ENCODE measurements at regions not wholly inside any gene's neighbourhood (a gene's known extent, or its start where the extent isn't known, plus 50 kb on each side); places are given as distances from the start of the nearest gene placed in this dataset.

DNA sequence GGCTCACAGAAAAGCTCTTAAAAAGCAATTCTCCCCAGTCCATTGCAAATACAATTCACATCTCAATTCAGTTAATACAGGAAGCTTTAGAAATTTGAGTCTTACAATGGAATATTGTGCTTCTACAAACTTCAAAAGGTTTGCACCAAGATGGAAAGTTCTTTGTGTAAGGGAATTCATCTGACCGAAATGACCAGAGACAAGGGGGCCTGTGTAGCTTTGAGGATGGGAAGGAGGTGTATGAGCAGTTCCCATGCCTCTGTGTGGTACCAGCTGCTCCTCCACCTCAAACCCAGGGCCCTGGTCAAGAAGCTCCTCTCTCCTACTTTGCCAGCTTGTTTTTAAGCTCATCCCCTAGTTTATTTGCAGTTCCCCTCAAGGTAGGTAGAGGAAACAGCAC, 312.8 kb upstream of the PKDCC start:
- DNase-seq (ENCODE audit: extremely low read depth, low read depth, low spot score) = no peak

DNA sequence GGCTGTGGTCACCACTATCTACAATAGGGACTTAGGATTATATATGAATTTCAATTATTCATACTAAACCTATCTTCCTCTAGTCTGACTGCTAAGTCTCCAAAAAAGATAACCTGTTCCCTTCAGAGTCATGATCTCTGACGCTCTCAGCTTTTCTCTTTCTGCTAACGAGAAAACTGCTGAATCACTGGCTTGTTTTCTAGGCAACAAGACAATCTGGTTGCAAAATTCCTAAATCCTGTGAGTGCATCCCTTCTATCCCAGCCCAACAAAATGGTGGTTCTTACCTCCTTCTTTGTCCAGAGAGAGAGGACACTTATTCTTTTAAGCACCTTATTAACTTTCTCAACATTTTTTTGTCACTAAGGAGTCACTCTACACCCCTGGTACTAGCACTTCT, 312.3 kb upstream of the PKDCC start:
- DNase-seq (ENCODE audit: extremely low read depth, low read depth, low spot score) = no peak

DNA sequence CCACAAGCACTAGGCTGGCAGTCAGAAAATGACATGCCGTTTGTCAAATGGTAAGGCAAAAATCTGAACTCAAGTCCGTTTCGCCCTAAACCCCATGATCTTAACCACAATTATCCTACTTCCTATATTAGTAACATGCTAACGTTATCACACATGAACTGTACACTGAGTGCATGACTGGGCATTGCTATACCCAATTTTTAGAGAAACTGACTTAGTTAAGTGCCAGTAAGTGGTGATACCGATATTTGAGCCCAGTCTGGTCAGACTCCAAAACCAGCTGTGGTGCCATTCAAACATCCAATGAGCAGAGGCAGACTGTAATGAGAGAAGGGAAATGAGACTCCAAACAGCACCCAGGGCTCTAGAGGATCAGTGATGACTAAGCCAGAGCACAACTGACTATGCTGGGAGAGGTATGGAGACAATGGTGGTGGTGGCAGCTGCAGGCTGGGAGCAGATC, 311.7 kb upstream of the PKDCC start:
- DNase-seq (ENCODE audit: extremely low read depth, low read depth, low spot score) = no peak

DNA sequence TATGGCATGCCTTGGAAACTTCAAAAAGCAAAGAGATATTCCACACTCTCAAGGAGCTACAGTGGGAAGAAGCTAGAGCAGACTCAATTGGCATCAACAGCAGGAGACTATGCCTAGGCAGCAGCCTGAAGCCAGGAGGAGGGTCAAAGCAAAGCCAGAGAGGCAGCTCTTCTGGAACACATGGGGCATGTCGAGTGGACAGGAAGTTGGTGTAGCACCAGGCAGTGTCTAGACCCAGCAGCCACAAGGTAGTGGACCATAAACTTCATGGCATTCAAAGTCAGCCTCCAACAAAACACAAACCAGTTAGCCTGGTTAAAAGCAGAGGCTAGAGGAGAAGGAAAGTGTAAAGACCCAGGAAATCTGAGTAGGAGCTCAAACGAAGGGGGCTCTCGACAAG, 311.2 kb upstream of the PKDCC start:
- no peak for DNase-seq (ENCODE audit: extremely low read depth, low read depth, low spot score)

DNA sequence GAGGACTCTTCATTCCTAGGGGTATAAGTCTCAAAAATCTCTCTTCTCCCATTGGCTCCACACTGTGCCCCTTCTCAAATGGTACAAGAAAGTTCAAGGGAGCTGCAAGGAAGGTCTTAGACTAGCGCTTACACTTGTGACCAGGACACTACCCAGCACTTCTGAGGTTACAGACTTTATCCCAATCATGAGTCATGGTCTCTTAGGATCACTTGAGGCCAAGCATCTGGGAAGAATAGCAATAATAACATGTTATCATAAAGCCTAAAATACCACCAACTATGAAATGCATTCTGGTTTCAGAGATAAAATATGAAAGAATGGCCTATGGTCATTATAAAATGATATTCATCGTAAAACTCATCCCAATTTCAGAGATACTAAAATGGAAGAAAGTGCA, 309.9 kb upstream of the PKDCC start:
- DNase-seq (ENCODE audit: extremely low read depth, low read depth, low spot score) = no peak

DNA sequence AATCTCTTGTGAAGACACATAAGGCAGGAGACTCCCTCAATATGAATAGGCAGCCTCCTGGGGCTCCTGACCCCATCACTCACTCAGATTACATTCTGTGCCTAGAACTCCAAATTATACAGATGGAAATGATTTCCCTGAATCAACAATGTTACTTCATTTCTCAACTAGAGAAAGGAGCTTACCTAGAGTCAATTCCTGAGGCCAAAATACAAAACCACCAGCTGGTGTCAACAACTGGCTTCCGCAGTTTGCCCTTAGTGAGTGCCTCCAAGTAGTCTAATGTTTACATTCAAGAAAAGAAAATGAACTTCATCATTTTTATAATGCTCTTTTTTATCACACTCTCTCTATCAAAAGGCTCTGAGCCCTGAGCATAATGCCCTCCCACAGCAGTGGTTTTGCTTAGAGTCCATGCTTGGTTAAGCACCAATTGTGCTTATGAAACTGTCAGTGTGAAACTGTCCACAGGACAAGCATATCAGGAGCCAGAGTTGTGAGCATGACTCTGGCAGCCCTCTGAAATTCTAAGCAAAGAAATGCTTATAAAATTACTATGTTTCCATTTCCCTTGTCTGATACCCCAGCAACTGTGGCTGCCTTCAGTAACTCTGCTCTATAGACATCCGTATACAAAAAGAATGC, 305.7 kb upstream of the PKDCC start:
- no peak for DNase-seq (ENCODE audit: extremely low read depth, low read depth, low spot score)

DNA sequence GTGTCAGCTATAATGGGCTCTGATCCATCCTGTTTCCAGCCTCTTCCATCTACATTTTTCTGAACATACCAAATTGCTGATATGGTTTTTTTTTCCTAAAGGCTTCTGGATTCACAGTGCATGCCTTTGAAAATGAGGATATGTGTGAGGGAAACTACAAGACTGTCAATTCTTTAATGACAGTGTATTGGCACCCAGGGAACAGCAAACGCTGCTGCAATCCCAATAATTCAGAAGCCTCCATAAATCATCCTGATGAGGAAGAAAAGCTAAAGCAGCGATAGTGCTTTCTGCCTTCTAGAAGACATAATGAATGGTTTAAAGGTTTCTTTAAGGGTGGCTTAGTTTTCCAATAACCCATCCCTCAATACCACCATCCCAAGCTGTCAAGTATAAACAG, 304.5 kb upstream of the PKDCC start:
- no peak for DNase-seq (ENCODE audit: extremely low read depth, low read depth, low spot score)

DNA sequence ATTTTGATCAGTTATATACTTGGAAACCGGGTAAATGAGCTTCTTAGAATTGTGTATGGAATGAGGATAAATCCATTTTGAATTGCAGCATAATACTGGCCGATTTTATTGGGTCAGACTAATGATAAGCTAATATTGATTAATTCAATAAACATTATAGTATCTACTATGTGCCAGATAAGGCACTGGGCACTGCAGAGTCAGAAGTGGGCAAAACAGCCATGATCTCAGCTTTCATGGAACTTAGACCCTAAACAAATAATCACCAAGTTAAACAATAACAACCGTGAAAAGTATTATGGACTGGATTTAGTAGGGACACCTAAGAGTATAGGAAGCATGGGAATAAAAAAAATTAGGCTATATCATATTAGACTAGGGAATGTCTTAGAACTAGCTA, 297.0 kb upstream of the PKDCC start:
- DNase-seq (ENCODE audit: extremely low read depth, low read depth, low spot score) = no peak

DNA sequence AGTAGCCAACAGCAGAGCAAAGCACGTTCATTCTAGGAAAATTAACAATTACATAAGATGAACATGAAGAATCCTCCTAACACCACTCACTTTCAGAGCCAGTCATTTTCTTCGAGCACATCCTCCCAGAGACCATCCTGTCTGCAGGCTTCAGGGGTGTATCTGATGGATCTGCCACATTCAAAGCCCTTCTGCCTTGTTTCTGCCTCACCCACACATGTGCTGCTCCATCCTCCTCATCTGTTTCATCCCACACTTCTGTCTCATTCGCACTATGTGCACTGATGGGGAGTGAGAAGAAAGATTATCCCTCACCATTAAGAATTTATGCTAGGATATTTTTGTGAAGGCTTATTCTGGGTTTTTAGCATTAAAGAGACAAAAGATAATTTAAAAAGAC, 287.9 kb upstream of the PKDCC start:
- no peak for DNase-seq (ENCODE audit: extremely low read depth, low read depth, low spot score)

DNA sequence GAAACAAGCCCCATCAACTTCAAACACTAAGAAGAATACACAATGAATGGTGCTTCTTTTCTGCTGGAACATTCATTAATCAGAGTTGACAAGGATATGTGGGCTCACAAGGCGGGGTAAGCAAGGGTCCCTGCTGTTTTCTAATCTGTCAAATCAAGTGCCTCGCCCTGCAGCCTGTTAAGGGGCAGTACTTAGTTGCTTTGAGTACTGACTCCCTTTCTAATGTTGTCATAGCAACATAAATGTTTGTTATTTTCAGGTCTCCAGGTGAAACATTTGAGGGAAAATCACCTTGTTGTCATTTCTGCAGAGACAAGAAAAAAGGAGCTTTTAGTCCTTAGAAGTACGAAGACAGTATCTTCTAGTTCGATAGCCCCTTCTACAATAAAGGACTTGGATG, 284.7 kb upstream of the PKDCC start:
- DNase-seq (ENCODE audit: extremely low read depth, low read depth, low spot score) = no peak

DNA sequence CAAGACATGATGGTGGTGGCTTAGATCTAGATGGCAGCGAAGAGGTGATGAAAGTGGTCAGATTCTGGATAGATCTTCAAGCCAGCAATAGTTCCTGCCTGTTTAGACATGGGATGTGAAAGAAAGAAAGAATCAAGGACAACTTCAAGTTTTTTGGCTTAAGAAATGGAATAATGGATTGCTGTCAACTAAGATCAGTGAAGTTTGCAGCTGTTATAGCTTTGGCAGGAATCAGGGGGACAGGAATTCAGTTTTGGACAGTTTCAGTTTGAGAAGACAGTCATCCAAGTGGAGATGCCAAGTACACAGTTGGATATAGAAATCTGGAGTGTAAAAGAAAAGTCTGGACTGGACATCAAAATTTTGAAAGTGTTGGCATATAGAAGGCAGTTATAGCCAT, 283.7 kb upstream of the PKDCC start:
- DNase-seq (ENCODE audit: extremely low read depth, low read depth, low spot score) = no peak

DNA sequence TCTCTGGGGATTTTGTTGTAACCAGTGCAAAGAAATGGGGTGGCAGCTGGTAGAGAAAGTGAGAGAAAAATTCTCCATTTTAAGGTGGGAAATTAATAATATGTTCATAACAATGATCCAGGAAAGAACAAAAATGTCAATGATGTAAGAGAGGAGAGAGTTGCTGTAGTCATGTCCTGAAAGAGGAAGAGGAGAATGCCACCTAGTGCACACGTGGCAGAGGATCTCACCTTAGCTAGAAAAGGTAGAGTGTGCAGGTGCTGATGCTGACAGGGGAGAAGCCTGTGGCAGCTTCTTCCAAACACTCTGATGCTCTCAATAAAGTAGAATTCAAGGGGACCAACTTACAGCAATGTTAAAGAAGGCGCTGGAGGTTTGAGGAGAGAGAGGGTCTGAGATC, 282.9 kb upstream of the PKDCC start:
- DNase-seq (ENCODE audit: extremely low read depth, low read depth, low spot score) = no peak

DNA sequence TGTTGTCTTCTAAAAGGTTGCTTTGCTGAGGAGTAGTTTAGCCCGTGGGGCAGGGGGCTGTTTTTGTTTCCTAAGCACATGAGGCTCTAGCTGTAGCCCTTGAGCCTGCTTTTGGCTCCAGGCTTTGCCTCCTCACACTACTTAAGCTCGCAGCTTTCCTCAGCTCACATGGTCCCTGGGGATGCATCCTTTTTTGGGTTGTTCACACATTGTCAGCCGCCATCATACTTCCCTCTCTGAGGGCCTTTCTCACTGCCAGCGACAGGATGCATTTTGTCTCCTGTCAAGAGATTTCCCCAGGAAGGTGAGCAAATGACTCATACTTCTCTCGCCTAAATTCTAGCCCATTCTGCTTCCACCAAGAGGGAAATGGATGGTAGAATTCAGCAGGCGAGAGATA, 279.5 kb upstream of the PKDCC start:
- DNase-seq (ENCODE audit: extremely low read depth, low read depth, low spot score) = no peak

DNA sequence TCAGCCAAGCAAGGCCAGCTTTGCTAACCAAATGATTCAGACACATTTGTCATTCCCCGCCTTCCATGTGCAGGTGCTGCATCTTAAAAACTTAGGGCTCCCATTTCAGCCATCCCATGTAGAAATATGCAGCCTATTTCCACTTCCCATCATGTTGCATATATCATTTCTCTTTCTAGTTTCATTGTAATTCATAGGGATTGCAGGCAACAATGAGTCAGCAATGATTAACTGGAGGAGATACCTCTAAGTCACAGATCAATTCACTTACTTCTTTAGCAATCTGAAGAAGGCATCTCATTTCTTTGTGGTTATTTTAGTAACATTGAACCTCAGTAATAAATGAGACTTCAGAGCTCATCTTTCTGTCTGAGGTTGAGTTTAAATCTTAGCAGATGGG, 276.1 kb upstream of the PKDCC start:
- DNase-seq (ENCODE audit: extremely low read depth, low read depth, low spot score) = no peak

DNA sequence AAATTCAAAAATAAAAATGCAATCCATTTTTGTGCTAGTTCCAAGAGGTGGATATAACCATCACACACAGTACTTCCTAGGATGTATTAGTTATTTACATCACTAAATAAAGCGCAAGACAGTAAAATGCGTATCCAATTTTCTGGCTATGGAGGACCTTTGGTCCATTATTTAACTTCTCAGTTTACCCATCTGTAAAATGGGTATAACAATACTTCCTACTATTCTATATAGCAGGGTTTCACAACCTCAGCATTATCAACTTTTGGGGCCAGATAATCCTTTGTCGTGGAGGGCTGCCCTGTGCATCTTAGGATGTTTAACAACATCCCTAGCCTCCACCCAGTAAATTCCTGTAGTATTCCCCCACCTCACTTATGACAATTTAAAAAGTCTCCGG, 275.1 kb upstream of the PKDCC start:
- no peak for DNase-seq (ENCODE audit: extremely low read depth, low read depth, low spot score)

DNA sequence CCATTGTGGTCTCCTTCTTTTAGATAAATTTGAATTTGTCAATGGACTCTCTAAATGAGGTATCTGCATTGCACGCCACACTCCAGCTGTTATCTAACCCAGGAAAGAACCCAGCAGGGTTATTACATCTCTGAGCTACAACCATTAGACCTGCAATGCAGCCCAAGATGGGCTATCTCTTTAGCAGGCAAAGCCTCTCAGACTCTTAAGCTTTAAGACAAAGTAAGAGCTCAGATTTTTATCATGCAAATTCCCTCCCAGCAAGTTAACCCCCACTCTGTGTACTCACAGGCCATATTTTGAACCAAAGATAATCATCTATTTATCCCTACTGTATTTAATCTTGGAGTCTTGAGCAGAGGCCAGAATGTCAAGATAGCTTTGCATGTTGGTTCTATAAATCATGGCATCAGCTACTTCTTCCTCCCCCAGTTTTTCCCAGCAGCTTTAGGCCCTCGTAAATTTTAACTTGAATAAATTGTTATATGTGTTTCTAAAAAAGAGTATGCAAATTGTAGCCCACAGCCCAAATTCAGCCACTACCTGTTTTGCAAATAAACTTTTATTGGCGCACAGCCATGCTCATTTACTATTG, 273.7 kb upstream of the PKDCC start:
- no peak for DNase-seq (ENCODE audit: extremely low read depth, low read depth, low spot score)

DNA sequence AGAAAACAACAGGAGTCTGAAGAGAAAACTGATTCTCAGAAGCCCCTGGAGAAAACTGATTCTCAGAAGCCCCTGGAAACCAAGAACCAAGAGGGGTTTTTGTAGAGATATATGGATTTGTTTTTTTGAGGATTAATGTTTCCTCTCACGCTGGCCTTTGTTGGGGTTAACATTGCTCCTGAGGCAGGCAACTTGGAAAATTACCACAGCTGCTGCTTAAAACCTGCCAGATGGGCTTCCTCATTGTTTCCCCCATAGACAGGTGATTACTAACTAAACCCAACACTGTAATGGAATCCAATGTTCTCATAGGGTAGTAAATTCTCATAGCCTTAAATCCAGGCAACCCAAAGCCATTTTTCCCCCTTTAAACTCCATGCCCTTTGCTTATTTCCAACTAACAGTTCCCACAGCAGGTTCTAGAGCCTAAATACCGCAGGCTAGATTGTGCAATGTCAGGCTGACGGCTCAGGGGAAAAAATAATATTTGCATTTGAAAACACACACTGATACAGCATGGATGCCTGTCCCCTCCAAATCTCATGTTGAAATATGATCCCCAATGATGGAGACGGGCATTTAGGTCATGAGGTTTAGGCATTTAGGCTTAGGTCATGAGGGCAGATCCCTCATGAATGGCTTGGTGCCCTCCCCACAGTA, 272.3 kb upstream of the PKDCC start:
- no peak for DNase-seq (ENCODE audit: extremely low read depth, low read depth, low spot score)

DNA sequence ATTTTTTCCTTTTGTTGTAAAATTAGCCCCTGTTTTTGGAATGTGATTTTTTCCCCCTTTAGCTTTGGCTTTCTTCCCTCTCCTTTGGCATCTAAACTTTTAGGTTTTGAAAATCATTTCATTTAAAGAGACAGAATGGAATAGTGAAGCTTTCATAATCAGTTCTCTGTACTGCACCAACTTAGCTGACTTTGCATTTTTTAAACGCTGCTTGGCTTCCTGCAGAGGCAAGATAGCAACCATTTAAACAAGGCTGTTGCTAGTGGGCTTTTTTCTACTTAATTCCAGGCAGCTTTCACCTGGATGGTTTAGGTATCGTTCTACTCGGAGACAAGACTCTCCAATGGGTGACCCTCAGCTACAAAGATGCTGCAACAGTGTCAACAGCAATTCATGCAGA, 267.9 kb upstream of the PKDCC start:
- DNase-seq (ENCODE audit: extremely low read depth, low read depth, low spot score) = no peak

DNA sequence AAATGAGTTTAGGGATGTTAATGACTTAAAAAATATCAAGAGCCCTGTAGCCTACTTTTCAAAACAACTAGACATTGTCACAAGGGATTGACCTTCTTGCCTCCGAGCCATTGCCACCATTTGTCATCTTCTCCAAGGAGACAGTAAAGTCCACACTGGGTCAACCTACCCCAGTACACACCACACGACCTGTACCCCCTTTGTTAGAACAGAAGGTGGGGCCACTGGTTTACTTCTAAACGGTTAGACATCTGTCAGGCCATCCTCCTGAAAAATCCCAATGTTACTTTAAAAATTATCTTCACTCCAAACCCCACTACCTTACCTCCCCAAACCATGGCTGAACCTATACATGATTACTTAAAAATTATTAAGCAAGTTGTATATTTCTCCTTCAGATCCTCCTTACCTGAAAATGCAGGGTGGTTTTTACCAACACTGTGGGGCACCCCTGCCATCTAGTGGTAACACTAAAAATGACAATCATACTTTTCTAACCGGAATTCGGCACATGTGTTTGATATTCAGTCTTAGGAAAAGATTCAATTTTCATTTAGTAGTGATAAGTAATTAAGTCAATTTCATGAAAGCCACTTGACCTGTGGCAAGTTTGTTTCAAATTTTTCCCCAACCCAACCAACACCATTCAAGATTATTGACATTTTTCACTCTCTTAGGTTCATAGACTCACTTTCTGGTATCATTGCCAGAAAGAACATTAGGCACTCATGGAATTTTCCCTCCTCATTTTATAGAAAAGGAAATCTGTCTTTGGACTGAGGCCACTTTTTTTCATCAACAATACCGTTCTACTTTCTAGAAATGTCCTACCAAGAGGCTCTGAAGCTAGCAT, 265.3 kb upstream of the PKDCC start:
- no peak for DNase-seq (ENCODE audit: extremely low read depth, low read depth, low spot score)

DNA sequence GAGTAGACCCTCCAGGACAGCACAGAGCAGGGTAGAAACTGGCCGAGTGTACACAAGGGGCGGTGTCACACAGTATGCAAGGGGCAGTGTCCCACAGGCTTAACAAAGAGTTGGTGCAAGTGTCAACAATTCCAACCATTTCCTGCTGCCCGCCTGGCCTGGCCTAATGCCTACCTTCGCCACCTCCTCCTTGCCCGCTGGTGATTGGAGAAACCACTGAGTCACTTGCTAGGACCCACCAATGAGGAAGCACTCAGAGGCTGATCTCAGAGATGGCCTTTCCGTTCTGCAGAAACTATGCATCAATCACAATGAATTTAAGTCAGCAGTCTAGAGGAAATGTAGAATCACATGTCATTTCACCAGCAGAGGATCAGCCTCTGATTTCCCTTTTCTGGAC, 263.3 kb upstream of the PKDCC start:
- no peak for DNase-seq (ENCODE audit: extremely low read depth, low read depth, low spot score)

DNA sequence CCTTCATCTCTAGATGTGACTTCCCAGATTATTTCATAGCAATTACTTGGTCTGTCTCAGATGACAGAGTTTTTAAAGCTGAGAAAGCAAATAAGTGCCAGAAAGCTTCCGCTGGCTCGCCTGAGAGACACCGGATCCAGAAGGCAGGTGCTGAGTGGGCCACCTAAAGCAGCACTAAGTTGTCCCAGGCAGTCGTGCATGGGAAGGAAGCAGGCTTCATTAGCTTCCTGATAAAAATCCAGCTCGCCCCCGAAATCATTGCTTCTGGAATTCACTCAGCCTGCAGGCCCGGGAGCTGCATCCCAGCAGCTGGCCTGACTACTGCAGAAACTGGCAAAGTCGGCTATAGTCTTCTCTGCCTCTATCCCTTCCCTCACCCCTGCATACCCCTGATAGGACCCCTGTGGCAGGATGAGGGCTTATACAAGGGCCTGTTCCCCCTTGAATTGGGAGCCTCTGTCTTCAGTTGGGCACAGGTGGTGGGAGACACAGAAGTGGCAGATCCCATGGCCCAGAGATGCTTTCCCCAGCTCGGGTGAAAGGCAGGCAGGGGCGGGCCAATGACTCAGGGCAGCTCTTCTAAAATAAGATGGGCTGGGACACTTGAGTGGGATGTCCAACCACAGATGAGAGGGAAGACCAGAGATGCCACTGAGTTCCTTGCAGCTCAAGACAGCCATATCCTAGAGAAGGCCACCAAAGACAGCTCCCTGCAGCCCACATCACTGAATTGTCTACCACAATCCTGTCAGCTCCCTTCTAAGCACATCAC, 262.4 kb upstream of the PKDCC start:
- no peak for DNase-seq (ENCODE audit: extremely low read depth, low read depth, low spot score)

Data from glomerular endothelial cell (primary cell).